ENCODE measurements at regions not wholly inside any gene's neighbourhood (a gene's known extent, or its start where the extent isn't known, plus 50 kb on each side); places are given as distances from the start of the nearest gene placed in this dataset.

DNA sequence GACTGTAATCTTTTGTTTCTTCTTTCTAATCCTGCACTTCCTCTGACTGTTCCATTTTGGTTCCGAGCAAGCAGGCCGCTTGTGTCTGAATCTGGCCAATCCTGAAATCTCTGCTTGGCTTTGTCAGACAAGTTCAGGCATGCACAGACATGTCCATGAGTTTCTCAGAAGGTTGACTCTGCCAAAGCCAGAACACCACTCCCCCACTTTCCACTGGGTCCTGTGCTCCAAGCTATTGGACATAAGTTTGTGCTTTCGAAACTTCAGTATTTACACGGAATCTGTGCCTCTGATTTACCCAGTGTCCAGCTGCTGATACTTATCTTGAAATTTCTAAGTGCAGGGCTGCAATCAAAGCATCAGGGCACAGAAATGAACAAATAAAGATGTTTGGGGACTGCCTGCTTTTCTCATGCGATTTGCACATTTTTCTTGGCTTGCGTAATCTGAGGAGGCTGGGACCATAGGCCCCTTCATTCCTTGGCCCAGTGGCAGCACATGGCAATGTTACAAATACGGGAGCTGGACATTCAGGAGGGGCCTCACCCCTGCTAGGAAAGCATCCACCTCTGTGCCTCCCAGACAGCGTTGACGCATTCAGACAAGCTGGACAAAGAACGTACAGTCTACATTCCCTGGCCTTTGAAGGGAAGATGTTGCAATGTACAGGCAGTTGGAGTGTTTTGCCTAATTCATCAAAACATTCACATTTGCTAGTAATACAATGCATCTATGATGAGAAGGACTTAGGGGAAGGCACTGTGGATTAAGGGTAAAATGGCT lies 209.2 kb upstream of the PAPPA start:
- Mint-ChIP-seq H3K4me3 (no peak overlapping the region), H3K9me3 (peaks cover 0 to 14% (median 11%) of the 10 kb centered on the region in 6 donors), H3K4me1 (no peaks in the 10 kb centered on the region), H3K27me3 (ENCODE audit: low read depth in 3 of 3) (peaks cover 0 to 3% (median 3%) of the 10 kb centered on the region in 3 donors), H3K36me3 (no peaks in the 10 kb centered on the region), H3K27ac (no peak overlapping the region)
- no peak for DNase-seq

DNA sequence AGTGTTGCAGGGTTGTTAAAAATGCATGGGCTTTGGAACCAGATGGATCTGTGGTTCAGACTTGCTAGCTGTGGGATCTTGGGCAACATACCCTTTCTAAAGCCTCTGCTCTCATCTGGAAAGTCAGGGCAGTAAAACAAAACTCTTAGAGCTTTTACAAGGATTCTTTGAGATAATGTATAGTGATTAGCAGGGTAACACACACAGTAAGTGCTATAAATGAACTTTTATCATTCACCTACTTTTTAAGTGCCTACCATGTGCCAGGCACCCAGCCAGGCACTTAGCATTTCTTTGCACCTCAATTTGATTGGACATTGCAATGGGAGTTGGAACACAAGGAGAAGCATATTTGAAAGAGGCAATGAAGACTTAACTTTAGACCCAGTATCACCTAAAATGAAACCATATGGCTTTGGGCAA lies 208.6 kb upstream of the PAPPA start:
- Mint-ChIP-seq H3K27ac (no peak overlapping the region), H3K4me3 (no peak overlapping the region), H3K27me3 (ENCODE audit: low read depth in 3 of 3) (peaks cover 0 to 3% (median 3%) of the 10 kb centered on the region in 3 donors), H3K9me3 (peaks cover 0 to 14% (median 13%) of the 10 kb centered on the region in 6 donors), H3K36me3 (no peaks in the 10 kb centered on the region), H3K4me1 (no peaks in the 10 kb centered on the region)
- DNase-seq, result no peak

- Mint-ChIP-seq H3K27me3 (ENCODE audit: low read depth in 3 of 3) (peaks cover 0 to 3% (median 3%) of the 10 kb centered on the region in 3 donors), H3K4me3 (no peak overlapping the region), H3K27ac (no peak overlapping the region), H3K9me3 (peaks cover 2 to 23% (median 15%) of the 10 kb centered on the region in 6 donors), H3K4me1 (no peaks in the 10 kb centered on the region), H3K36me3 (no peaks in the 10 kb centered on the region)
- DNase-seq, result no peak
Observed at GRCh38 chr9:115946530-115946929, 207.1 kb upstream of the PAPPA start.

DNA sequence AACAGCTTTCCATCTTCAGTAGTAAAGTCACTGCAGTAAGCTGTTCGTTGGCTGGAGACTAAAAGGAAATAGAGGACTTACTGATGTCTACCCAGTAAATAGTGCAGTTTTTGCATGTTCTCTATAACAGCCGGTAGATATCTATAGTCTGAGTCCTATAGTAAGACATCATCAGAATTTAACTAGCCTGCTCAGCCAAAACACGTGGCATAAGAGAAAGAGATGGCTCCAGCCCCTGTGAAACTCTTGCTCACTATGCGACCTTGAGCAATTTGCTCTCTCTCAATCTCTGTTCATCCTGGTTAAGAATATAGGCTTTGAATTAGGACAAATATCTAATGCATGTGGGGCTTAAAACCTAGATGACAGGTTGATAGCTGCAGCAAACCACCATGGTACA lies 201.6 kb upstream of the PAPPA start:
- Mint-ChIP-seq H3K4me1 (no peaks in the 10 kb centered on the region), H3K27me3 (ENCODE audit: low read depth in 3 of 3) (peaks cover 0 to 3% (median 2%) of the 10 kb centered on the region in 3 donors), H3K27ac (no peak overlapping the region), H3K36me3 (no peaks in the 10 kb centered on the region), H3K9me3 (peaks cover 5 to 21% (median 13%) of the 10 kb centered on the region in 6 donors), H3K4me3 (no peak overlapping the region)
- no peak for DNase-seq

- Mint-ChIP-seq H3K9me3 (peaks cover 4 to 26% (median 13%) of the 10 kb centered on the region in 6 donors), H3K4me3 (no peak overlapping the region)
Observed at GRCh38 chr9:115952430-115953292, 200.9 kb upstream of the PAPPA start.

DNA sequence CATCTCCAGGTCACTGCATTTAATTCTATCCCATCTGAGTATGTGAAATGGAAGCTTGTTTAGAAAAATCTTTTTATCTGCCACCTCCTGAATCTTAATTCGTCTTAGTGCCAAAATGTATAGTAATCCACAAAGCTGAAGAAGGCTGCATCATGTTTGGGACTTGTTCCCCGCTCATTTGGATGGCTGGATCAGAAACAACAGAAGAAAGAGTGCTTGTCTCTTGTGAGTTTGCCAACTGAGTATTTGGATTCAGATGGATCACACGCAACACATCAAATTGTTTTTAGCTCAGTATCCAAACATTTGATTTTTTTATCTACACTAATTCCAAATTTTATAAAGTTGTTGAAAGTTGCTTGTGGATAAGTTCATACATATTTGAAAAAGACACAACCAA lies 197.2 kb upstream of the PAPPA start:
- no peak for DNase-seq
- Mint-ChIP-seq H3K9me3 (peaks cover 8 to 14% (median 11%) of the 10 kb centered on the region in 6 donors), H3K27ac (no peak overlapping the region), H3K27me3 (ENCODE audit: low read depth in 3 of 3) (no peaks in the 10 kb centered on the region), H3K4me1 (no peaks in the 10 kb centered on the region), H3K36me3 (no peaks in the 10 kb centered on the region), H3K4me3 (no peak overlapping the region)

More at GRCh38 chr9:115952430-115953292, 200.9 kb upstream of the PAPPA start:
- no peaks in the 10 kb centered on the region for H3K4me1 Mint-ChIP-seq
- peaks cover 0 to 1% (median 0%) of the 10 kb centered on the region in 3 donors for H3K27me3 Mint-ChIP-seq (ENCODE audit: low read depth in 3 of 3)
- H3K36me3 Mint-ChIP-seq, result no peaks in the 10 kb centered on the region
- no peak for DNase-seq
- no peak overlapping the region for H3K27ac Mint-ChIP-seq

DNA sequence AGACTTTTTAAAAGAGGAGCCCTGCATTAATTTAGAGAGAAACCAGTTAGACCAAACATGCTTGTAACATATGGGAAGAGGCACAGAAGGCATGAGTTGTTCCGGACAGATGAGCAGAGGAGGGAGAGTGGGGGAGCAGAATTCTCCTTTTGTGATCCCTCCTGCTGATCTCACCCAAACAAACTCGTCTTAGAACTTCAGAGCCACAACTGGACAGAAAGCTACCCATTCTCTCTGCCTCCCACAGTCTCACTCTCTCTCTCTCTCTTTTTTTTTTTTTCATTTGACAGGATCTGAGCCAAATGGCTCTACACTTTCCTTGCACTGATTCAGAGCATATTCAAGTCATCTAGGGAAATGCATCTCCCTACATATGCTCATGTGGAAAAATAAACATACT lies 196.0 kb upstream of the PAPPA start:
- peaks cover 8 to 16% (median 14%) of the 10 kb centered on the region in 6 donors for H3K9me3 Mint-ChIP-seq
- no peaks in the 10 kb centered on the region for H3K27me3 Mint-ChIP-seq (ENCODE audit: low read depth in 3 of 3)
- H3K27ac Mint-ChIP-seq, result no peak overlapping the region
- DNase-seq, result no peak
- H3K4me1 Mint-ChIP-seq, result no peaks in the 10 kb centered on the region
- no peaks in the 10 kb centered on the region for H3K36me3 Mint-ChIP-seq
- H3K4me3 Mint-ChIP-seq, result no peak overlapping the region

DNA sequence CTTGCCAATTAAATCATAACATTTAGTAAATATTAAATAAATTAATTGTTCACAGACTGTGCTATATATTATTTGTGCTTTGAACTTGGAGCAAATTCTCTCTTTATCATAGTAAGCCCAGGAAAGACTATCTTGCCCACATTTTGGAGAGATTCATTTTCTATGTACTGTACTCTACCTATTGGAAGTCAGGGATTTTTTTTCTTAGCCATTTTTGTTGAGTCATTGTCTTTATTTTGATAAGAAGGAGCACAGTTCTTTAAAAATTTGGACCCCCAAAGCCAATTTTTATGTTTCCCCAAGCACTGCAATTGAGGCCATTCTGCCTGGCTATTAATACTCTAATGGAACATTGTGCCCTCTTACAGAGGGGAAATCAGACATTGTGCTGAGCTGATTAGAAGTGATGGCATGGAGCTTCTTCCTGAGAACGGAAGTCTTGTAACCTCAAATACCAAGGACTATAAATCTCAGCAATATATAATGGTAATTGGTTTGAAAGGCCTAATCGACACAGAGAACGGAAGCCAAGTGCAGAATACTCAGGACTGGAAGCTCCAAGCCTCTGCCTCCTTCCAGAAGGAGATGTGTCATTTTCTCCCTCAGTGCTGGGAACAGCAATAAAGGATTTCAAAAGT lies 188.8 kb upstream of the PAPPA start:
- Mint-ChIP-seq H3K9me3 (peaks cover 5 to 17% (median 7%) of the 10 kb centered on the region in 6 donors), H3K27me3 (ENCODE audit: low read depth in 3 of 3) (peaks cover 0 to 2% (median 0%) of the 10 kb centered on the region in 3 donors), H3K36me3 (no peaks in the 10 kb centered on the region), H3K27ac (no peak overlapping the region), H3K4me1 (no peaks in the 10 kb centered on the region), H3K4me3 (no peak overlapping the region)
- DNase-seq, result no peak

GRCh38 chr9:115966660-115967059 lies 186.9 kb upstream of the PAPPA start:
- H3K4me1 Mint-ChIP-seq, result no peaks in the 10 kb centered on the region
- no peak for DNase-seq
- peaks cover 0 to 2% (median 0%) of the 10 kb centered on the region in 3 donors for H3K27me3 Mint-ChIP-seq (ENCODE audit: low read depth in 3 of 3)
- H3K27ac Mint-ChIP-seq, result no peak overlapping the region
- no peaks in the 10 kb centered on the region for H3K36me3 Mint-ChIP-seq
- H3K4me3 Mint-ChIP-seq, result no peak overlapping the region
- peaks cover 0 to 7% (median 6%) of the 10 kb centered on the region in 6 donors for H3K9me3 Mint-ChIP-seq

DNA sequence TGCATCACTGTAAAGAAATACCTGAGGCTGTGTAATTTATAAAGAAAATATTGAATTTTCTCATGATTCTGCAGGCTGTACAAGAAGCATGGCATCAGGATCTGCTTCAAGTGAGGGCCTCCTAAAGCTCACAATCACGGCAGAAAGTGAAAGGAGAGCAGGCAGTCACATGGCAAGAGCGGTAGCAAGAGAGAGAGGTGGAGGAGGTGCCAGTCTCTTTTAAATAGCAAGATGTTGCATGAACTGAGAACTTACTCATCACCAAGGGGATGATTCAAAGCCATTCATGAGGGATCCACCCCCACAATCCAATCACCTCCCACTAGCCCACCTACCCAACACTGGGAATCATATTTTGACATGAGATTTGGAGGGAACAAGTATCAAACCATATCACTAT lies 184.5 kb upstream of the PAPPA start:
- Mint-ChIP-seq H3K36me3 (no peaks in the 10 kb centered on the region), H3K4me1 (no peaks in the 10 kb centered on the region), H3K27ac (no peak overlapping the region), H3K9me3 (peaks cover 0 to 7% (median 4%) of the 10 kb centered on the region in 6 donors), H3K27me3 (ENCODE audit: low read depth in 3 of 3) (peaks cover 0 to 2% (median 0%) of the 10 kb centered on the region in 3 donors), H3K4me3 (no peak overlapping the region)
- DNase-seq, result no peak

- no peak for DNase-seq
- no peak overlapping the region for H3K27ac Mint-ChIP-seq
- H3K36me3 Mint-ChIP-seq, result no peaks in the 10 kb centered on the region
- peaks cover 0 to 13% (median 5%) of the 10 kb centered on the region in 6 donors for H3K9me3 Mint-ChIP-seq
- peaks cover 0 to 3% (median 0%) of the 10 kb centered on the region in 3 donors for H3K27me3 Mint-ChIP-seq (ENCODE audit: low read depth in 3 of 3)
- no peak overlapping the region for H3K4me3 Mint-ChIP-seq
- no peaks in the 10 kb centered on the region for H3K4me1 Mint-ChIP-seq
Observed at GRCh38 chr9:115972362-115972761, 181.2 kb upstream of the PAPPA start.

DNA sequence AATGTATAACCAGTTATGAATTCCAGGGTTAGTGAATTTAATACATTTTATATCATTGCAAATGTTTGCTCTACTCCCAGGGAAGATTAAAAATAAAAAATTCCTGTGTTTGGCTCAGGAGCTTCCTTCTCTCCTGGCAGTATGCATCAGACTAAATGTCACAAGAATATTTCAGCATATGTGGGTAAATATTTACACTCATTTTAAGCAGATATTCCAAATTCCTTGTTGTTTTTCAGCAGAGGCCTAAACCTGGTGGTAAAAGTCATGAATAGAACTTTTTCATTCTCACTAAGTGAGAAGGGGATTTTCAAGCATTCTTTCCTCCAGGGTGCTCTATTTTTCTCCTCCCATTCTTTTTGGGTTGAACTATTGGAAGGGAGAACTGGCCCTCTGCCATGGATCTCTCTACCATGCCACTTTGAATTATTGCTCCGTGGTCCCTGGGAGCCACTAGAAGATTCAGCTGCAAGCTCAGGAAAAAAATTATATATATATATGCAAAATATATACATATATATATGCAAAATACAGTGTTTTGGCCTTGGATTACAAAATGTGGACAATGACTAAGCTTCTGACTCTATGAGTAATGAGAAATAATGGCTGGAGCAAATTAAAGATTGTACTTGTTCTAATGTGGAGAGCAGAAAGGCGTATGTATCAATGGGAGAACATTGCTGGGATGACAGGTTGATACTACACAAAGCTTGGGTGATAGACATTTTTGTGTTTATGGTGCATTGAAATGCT lies 180.6 kb upstream of the PAPPA start:
- H3K4me3 Mint-ChIP-seq, result no peak overlapping the region
- H3K4me1 Mint-ChIP-seq, result no peaks in the 10 kb centered on the region
- H3K36me3 Mint-ChIP-seq, result no peaks in the 10 kb centered on the region
- no peak for DNase-seq
- H3K27ac Mint-ChIP-seq, result no peak overlapping the region
- peaks cover 0 to 3% (median 0%) of the 10 kb centered on the region in 3 donors for H3K27me3 Mint-ChIP-seq (ENCODE audit: low read depth in 3 of 3)
- H3K9me3 Mint-ChIP-seq, result peaks cover 0 to 13% (median 5%) of the 10 kb centered on the region in 6 donors

DNA sequence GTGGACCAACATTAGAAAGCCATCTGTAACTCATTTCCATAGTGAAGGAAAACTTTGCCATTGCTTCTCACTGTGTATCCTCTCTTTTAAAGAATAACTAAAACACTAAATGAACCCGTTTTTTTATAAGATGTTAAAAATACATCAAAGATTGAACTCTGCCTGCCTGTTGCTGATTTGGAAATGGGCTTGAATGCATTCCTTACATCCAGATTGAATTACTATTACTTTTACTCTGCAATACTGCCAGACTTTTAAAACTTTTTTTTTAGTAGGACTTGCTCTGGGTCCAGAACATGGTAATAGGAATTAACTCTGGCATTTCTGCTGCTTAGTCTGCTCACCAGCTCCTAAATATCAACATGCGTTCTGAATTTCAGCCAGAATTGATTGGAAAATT lies 176.8 kb upstream of the PAPPA start:
- Mint-ChIP-seq H3K4me3 (no peak overlapping the region), H3K4me1 (no peaks in the 10 kb centered on the region), H3K27ac (no peak overlapping the region), H3K27me3 (ENCODE audit: low read depth in 3 of 3) (peaks cover 0 to 2% (median 1%) of the 10 kb centered on the region in 3 donors), H3K9me3 (peaks cover 0 to 18% (median 3%) of the 10 kb centered on the region in 6 donors), H3K36me3 (no peaks in the 10 kb centered on the region)
- DNase-seq, result no peak
